ENCODE measurements at regions not wholly inside any gene's neighbourhood (a gene's known extent, or its start where the extent isn't known, plus 50 kb on each side); places are given as distances from the start of the nearest gene placed in this dataset.
A peak's percentile ranks its signal among the peaks of the same experiment; 100 is the strongest.
"Not testable (repeated sequence)": the region's sequence is repeated elsewhere in the genome, so short reads cannot be mapped to it uniquely, and the experiment has no call there.

GRCh38 chr10:61818251-61818650, 83.2 kb upstream of the ARID5B start:
- DNase-seq: not testable (repeated sequence)

DNA sequence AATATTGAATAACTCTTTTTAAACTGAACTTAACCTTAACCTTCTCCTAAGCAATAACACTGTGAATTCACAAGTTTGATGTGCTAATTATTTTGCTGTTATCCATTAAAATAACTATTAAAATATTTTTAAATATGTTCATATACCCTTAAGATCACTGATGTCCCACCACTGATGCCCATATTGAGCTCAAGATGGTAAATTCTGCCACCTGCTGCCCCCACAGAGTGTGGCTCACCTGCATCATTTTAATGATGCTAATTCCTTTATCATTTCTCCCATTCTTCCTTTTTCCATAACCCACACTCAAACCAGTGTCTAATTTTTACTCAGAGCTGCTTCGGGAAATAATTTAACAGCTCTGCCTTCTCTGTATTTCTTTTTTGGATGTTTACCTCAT, 82.3 kb upstream of the ARID5B start:
- no peak for DNase-seq

DNA sequence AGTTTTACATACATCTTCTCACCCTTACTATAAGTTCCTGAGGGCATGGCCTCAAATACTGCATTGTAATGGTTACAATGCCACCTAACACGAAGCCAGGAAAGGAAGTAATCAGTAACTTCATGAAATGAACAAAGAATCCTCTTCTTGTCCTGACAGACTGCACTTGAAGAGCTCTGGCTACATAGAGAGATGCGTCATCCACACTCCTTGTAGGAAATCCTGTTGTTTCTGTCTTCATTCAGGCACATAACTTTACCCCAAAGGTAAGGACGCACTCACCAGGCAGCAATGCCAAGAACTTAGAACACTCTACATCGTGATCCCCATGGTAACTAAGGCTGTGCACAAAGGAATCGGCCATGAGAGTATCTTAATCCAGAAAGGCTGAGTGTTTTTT, 80.3 kb upstream of the ARID5B start:
- DNase-seq: no peak

DNA sequence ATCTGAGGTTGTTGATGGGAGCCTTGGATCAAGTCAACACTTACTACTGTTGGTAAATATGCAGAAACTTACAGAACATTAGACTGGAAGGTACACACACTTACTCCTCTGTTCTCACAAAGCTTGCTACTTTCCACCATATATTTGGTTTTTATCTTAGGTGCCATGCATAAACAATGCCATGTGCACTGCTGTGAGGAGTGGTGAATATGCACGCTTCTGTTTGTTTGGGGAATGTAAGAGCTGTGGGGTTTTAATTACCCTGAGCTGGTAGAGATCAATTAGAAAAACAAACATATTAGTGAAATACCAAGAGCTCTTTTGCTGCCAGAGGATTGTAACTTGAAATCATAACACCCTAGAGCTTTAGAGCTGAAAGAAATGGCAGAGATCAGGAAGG, 79.8 kb upstream of the ARID5B start:
- no peak for DNase-seq

DNA sequence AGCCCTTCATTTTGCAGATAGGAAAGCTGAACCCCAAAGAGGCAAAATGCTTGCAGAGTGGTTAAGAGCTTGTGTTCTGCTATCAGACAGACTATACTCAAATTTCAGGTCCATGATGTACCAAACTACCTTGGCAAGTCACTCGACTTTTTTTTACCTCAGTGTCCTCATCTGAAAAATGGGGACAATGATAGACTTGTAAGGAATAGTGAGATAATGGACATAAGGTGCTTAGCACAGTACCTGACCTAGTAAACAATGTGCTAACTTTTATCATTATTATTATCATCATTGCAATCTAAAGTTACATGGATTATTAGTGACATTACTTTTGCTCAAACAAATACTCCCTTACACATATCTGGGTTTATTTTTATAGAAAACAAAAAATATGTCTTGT, 79.4 kb upstream of the ARID5B start:
- DNase-seq: no peak

DNA sequence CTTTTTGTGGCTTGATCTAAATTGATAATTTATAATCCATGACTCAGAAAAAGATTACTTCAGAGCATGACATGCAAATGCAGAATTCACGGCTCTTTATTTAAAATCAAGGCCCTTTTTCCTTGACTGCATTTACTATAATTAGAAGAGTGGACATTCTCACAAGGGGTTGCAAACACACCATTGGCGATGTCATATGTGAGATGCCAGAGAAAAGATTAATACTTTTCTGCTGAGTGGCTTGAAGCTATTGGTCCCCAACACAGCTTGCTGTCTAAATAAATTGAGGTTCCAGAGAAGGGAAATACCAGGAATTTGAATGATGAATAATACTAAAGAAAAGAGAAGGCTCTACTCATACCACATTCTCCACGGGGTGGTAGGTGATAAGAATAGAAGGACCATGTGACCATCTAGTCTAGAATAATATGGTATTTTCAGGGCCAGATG, 78.7 kb upstream of the ARID5B start:
- no peak for DNase-seq

DNA sequence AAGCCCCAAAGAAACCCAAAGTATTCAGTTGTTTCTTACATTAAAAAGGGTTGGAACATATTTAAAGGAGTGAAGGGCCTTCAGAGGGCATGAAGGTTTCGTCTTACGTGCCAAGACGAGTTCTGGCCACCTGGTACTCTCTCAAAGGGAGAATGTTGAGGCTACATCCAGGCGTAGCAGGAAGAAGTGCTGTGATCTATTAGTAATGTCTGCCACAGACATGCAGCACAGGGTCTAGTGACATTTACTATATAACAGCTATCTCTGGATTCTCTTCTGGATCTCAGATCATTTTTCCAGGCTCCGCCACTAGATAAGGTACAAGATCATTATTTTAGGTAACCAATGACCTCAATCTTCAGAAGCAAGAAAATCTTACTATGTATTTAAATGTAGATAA, 76.5 kb upstream of the ARID5B start:
- no peak for DNase-seq

- no peak for DNase-seq
These were observed 75.9 kb upstream of the ARID5B start for GRCh38 chr10:61825628-61826027.

DNA sequence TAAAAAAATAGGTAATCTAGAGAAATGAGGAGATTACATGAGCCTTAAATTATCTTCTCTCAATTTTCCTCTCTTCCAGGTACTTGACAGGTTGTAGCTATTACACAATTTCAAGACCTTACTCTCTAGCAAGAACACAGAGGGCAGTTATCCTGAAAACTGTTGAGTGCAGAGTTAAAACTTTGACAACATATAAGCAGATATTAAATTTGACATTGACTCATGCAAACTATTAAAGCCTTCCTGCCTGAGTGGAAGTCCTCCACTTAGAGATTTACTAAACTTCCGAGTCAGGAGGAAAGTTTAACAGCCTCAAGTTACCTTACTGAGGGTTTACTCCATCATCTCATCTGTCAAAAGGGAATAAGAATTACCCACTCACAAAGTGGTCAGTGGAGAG, 73.5 kb upstream of the ARID5B start:
- DNase-seq: no peak

GRCh38 chr10:61828788-61829187, 72.7 kb upstream of the ARID5B start:
- no peak for DNase-seq

DNA sequence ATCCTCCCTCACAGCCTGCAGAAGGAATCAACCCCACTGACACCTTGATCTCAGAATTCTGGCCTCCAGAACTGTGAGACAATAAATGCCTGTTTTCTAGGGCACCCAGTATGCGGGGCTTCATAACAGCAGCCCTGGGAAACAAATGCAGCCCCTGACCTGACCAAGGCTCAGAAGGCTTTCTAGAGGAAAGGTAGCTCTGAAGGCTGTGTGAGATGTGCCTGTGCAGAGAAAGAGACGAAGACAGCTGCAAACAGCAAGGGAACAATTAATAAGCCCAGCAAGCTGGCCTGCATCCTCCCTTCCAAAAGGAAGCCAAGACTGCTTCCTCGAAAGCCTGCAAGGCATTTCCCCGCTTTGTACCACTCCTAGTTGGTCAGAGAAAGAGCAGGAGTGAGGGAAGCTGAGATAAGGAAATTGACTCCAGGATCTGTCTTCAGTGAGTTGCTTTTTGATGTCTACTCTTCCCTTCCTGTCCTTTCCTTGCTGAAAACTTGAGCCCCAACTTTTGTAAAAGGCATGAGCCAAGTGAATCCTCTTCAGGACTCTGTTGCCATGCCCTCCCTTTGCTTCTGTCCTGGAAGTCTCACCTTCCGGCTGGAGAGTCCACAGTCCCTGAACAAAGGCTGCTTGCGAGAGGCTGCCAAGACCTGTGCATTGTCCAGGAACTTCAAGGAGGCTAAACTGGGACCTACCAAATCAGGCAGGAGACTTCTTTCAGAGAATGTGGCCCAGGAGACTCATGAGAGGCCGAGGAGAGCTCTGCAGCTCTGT, 71.2 kb upstream of the ARID5B start:
- DNase-seq: no peak

GRCh38 chr10:61830846-61831273, 70.6 kb upstream of the ARID5B start:
- no peak for DNase-seq

- no peak for DNase-seq
These were observed 68.5 kb upstream of the ARID5B start for GRCh38 chr10:61832866-61833481.

DNA sequence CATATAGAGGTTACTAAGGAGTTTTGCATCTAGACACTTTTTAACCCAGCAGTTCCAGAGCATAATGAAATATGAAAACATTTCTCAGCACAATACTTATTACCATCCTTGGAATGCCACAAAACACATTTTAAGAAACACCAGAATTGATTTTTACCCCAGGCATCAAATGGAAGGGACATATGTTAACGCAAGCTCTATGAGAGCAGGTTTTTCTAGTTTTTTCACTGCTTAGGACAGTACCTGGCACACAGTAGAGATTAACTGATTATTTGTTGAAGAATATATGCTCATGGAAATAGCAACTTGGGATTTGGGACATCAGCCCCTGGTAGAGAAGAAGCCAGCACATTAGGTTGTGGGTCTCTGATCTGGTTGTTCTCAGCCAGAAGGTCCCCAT, 67.0 kb upstream of the ARID5B start:
- no peak for DNase-seq

GRCh38 chr10:61835069-61835945, 66.2 kb upstream of the ARID5B start:
- DNase-seq: peak; percentile 23

GRCh38 chr10:61835946-61836887, 65.3 kb upstream of the ARID5B start:
- DNase-seq: no peak

DNA sequence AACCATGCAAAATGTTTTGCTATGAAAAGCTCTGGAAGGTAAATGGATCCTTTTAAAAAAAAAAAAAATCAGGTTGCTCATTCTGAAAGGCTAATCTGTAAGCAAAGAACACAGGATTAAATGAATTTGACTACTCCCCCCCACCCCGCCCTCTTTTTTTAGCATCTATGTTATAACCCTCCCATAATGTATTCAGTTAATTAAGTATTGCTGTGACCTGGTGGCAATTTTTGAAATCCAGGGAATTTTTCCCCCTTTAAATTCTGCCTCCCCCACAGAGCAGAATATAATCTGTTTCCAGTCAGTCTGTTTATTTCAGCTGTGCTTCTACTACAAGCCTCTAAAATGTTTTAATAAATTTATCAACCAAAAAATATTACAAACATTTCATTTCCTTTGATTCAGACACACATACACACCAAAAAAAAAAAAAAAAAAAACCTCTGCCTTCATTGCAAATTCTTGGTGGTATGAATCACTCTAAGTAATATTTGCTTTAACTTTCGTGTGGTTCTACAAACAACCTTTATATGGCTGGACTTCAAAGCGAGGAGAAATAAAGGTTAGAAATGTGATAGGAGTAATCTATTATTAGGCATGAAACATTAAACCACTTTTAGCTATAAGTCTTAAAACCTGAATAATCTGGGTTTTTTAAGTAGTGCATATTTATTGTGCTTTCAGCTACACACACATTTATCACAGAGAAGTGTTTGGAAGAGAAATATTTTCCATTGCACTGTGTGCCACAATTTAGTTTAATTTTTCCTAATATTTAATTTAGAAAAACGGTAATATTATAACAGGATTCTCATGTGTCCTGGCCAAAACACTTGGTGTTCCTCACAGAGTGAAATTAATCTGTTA, 64.4 kb upstream of the ARID5B start:
- DNase-seq: no peak

DNA sequence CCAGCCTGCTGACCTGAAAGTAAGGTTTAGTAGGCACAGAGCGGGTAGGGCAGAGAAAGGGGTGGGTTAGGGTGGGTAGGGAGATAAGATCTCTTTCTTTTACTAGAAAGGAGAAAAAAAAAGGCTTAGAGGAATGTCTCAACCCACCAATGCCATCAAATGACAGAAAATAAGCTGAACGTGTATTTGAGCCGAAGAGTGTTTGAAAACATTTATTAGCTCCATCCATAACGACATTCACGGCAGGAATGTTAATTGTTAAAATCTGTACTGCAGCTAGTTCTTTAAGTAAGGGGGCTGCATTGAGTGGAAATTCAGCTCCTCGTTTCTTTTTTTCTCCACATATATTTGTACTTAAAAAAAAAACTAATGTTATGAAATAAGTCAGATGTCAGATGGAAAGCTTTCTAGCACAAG, 63.7 kb upstream of the ARID5B start:
- DNase-seq: no peak

DNA sequence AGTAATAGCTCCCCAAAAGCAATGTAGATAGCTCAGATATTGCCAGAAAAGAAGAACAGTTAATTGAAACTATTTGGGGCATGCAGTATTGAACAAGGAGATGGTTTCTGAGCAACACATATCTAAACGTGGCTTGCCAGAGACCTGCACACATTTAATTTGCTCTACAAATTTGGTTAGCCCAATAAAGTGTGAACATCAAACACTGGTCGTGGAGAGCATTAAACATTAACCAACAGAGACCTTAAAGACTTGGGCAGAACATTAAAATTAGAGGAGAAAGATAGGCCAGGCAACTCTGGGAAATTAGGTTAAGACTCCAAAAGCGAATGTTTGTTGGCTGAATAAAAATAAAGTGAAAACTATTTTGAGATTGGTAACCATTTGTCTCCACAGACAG, 61.6 kb upstream of the ARID5B start:
- no peak for DNase-seq

GRCh38 chr10:61840403-61840802, 61.1 kb upstream of the ARID5B start:
- DNase-seq: no peak

DNA sequence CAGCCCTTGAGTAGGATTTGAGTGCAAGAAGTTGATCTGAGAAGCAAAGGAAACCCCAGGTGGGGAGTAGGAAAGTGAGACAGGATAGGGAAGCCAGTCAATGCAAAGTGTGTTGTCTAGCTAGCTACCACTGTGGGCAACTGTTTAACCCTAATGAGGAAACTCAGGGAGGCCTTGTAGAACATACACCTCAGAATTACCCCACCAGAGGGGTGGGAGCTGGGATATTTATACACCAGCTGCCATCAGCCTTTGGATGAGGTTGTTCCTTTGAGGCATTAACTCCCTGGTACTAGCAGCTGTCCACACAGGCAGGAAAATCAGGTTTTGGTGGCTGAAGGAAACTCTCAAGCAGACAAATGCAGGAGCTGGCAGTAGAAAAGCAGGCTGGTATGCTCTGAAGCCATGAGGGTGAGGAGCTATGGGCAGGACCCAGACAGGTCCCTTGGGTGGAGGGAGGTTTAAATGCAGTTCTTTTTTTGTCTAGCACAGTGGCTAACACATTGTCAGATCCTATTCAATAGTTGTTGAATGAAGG, 60.1 kb upstream of the ARID5B start:
- DNase-seq: no peak

Measured in femur (tissue), 1 donor.